IMR-90 (cell line): ENCODE measurements at regions not wholly inside any gene's neighbourhood (a gene's known extent, or its start where the extent isn't known, plus 50 kb on each side); places are given as distances from the start of the nearest gene placed in this dataset.

Experiments
- ATAC-seq: fragments of 200-7000 bp; cut with Tn5 transposase; 2 replicates; pipeline ENCODE4 v1.9.1; 2020; ENCODE audit warnings: low read depth, mild to moderate bottlenecking, moderate library complexity
- BruUV-seq: library from RNA; stranded (reverse); fragments of 400-500 nt; replicated peaks from 2 replicates; lab custom pipeline; 2021; lab: Mats Ljungman, UMichigan
- CTCF ChIA-PET: fragments of 300-600 bp; formaldehyde crosslinking; extraction: SDS; loops from one replicate; lab custom pipeline; 2021; ENCODE audit warnings: antibody characterized with exemption; lab: Yijun Ruan, JAX
- POLR2A ChIA-PET: fragments of 300-600 bp; sonication (Branson Sonifier 250); formaldehyde crosslinking; loops from one replicate; lab custom pipeline; 2022; ENCODE audit warnings: antibody characterized with exemption; ENCODE audit not compliant: unreplicated experiment; lab: Charles Lee
- DNase-seq: peaks from one replicate; pipeline ENCODE4 v3.0.0; 2013
- H2AFZ ChIP-seq: replicated peaks from 2 replicates; pipeline ENCODE3; 2013; ENCODE audit warnings: low read length, mild to moderate bottlenecking; ENCODE audit not compliant: poor library complexity
- H2AK5ac ChIP-seq: 2 replicates; pipeline ENCODE4 v1.6.1; 2013; ENCODE audit warnings: low read depth, low read length, inconsistent platforms
- H2AK9ac ChIP-seq: replicated peaks from 2 replicates; pipeline ENCODE3; 2013; ENCODE audit warnings: mild to moderate bottlenecking, low read depth, low read length, moderate library complexity; ENCODE audit not compliant: poor library complexity
- H2BK120ac ChIP-seq: 2 replicates; pipeline ENCODE4 v1.6.1; 2013; ENCODE audit warnings: low read depth, low read length, inconsistent platforms
- H2BK15ac ChIP-seq: 3 replicates; pipeline ENCODE4 v1.6.1; 2013; ENCODE audit warnings: low read depth, low read length, inconsistent platforms
- H2BK20ac ChIP-seq: 2 replicates; pipeline ENCODE4 v1.6.1; 2013; ENCODE audit warnings: low read depth, mild to moderate bottlenecking, inconsistent platforms, low read length, moderate library complexity
- H2BK5ac ChIP-seq: 2 replicates; pipeline ENCODE4 v1.6.1; 2013; ENCODE audit warnings: mild to moderate bottlenecking, low read depth, low read length, inconsistent platforms; ENCODE audit not compliant: poor library complexity, severe bottlenecking
- H3K14ac ChIP-seq: replicated peaks from 2 replicates; pipeline ENCODE4 v1.6.1; 2013; ENCODE audit warnings: low read depth, low read length, inconsistent platforms
- H3K18ac ChIP-seq: 2 replicates; pipeline ENCODE4 v1.6.1; 2013; ENCODE audit warnings: low read depth, low read length, control low read depth
- H3K23ac ChIP-seq: 2 replicates; pipeline ENCODE4 v1.6.1; 2013; ENCODE audit warnings: low read depth, low read length, inconsistent platforms
- H3K27ac ChIP-seq: 2 replicates; pipeline ENCODE4 v1.5.1; 2013; ENCODE audit warnings: mild to moderate bottlenecking, control low read depth, low read length; ENCODE audit not compliant: insufficient read depth
- H3K27me3 ChIP-seq: 2 replicates; pipeline ENCODE4 v1.6.1; 2013; ENCODE audit warnings: low read length; ENCODE audit not compliant: control insufficient read depth, insufficient read depth
- H3K36me3 ChIP-seq: 2 replicates; pipeline ENCODE4 v1.6.1; 2013; ENCODE audit warnings: low read length, mixed read lengths; ENCODE audit not compliant: control insufficient read depth, insufficient read depth
- H3K4ac ChIP-seq: 2 replicates; pipeline ENCODE4 v1.6.1; 2013; ENCODE audit warnings: low read depth, low read length, inconsistent platforms
- H3K4me1 ChIP-seq: 2 replicates; pipeline ENCODE4 v1.6.1; 2013; ENCODE audit warnings: low read length, mixed read lengths; ENCODE audit not compliant: control insufficient read depth, insufficient read depth
- H3K4me2 ChIP-seq: 2 replicates; pipeline ENCODE4 v1.6.1; 2013; ENCODE audit warnings: low read depth, mild to moderate bottlenecking, control low read depth, low read length, moderate library complexity
- H3K4me3 ChIP-seq: 2 replicates; pipeline ENCODE4 v1.5.1; 2013; ENCODE audit warnings: low read depth, mild to moderate bottlenecking, control low read depth, low read length, moderate library complexity; ENCODE audit not compliant: insufficient read depth
- H3K56ac ChIP-seq: 2 replicates; pipeline ENCODE4 v1.6.1; 2013; ENCODE audit warnings: low read length, inconsistent platforms; ENCODE audit not compliant: insufficient read depth; ENCODE audit errors: extremely low read depth
- H3K79me1 ChIP-seq, 2 experiments: 2 replicates each; pipeline ENCODE4 v1.6.1; 2013; ENCODE audit warnings: low read length in 2 of 2, inconsistent platforms in 1 of 2, low read depth in 1 of 2
- H3K9ac ChIP-seq: 2 replicates; pipeline ENCODE4 v1.6.1; 2013; ENCODE audit warnings: low read depth, low read length, control low read depth
- H3K9me1 ChIP-seq: 2 replicates; pipeline ENCODE4 v1.6.1; 2013; ENCODE audit warnings: low read length, inconsistent platforms; ENCODE audit not compliant: insufficient read depth
- H3K9me3 ChIP-seq: 2 replicates; pipeline ENCODE4 v1.6.1; 2013; ENCODE audit warnings: low read length; ENCODE audit not compliant: control insufficient read depth, insufficient read depth
- H4K20me1 ChIP-seq: 2 replicates; pipeline ENCODE4 v1.6.1; 2013; ENCODE audit warnings: low read length, inconsistent platforms; ENCODE audit not compliant: insufficient read depth
- H4K5ac ChIP-seq: 2 replicates; pipeline ENCODE4 v1.6.1; 2013; ENCODE audit warnings: mild to moderate bottlenecking, low read depth, low read length, control low read depth
- H4K8ac ChIP-seq, 2 experiments: 2 replicates each; pipeline ENCODE4 v1.6.1; 2013; ENCODE audit warnings: low read depth in 2 of 2, low read length in 2 of 2, control low read depth in 1 of 2, inconsistent platforms in 1 of 2
- H4K91ac ChIP-seq: 2 replicates; pipeline ENCODE4 v1.6.1; 2013; ENCODE audit warnings: low read depth, low read length, inconsistent platforms; ENCODE audit not compliant: insufficient read depth
- BHLHE40 ChIP-seq: fragments of 150-350 bp; IDR thresholded peaks from 2 replicates; pipeline ENCODE4 v1.6.1; 2016; ENCODE audit warnings: mild to moderate bottlenecking, low read depth, low read length
- CEBPB ChIP-seq: IDR thresholded peaks from 2 replicates; pipeline ENCODE4 v1.6.1; 2012; ENCODE audit warnings: low read depth, low read length, improper control_type of control experiment
- CHD1 ChIP-seq: IDR thresholded peaks from 2 replicates; pipeline ENCODE4 v1.6.1; 2012; ENCODE audit warnings: low read depth, low read length, improper control_type of control experiment
- CTCF ChIP-seq: conservative IDR thresholded peaks from 2 replicates; pipeline ENCODE4 v1.5.1; 2012; ENCODE audit warnings: mild to moderate bottlenecking, low read depth, low read length, improper control_type of control experiment
- MXI1 ChIP-seq: IDR thresholded peaks from 2 replicates; pipeline ENCODE4 v1.6.1; 2012; ENCODE audit warnings: low read depth, mild to moderate bottlenecking, low read length, moderate library complexity, borderline replicate concordance
- NFE2L2 ChIP-seq: fragments of 150-350 bp; IDR thresholded peaks from 2 replicates; pipeline ENCODE4 v1.6.1; 2016; ENCODE audit warnings: low read depth, mild to moderate bottlenecking, low read length
- POLR2A ChIP-seq: IDR thresholded peaks from 2 replicates; pipeline ENCODE4 v1.6.1; 2012; ENCODE audit warnings: mild to moderate bottlenecking, low read depth, low read length
- RAD21 ChIP-seq: IDR thresholded peaks from 2 replicates; pipeline ENCODE4 v1.6.1; 2012; ENCODE audit warnings: low read length, improper control_type of control experiment
- RFX5 ChIP-seq: IDR thresholded peaks from 2 replicates; pipeline ENCODE4 v1.8.0; 2012; ENCODE audit warnings: low read depth, mild to moderate bottlenecking, low read length, moderate library complexity
- SMC3 ChIP-seq: fragments of 150-350 bp; IDR thresholded peaks from 2 replicates; pipeline ENCODE4 v1.6.1; 2016; ENCODE audit warnings: low read depth, mild to moderate bottlenecking, antibody characterized with exemption, low read length, moderate library complexity
- USF2 ChIP-seq: fragments of 150-350 bp; IDR thresholded peaks from 2 replicates; pipeline ENCODE4 v1.6.1; 2017; ENCODE audit warnings: mild to moderate bottlenecking, antibody characterized with exemption, low read length, low read depth
- WGBS, 2 experiments: methylation state at CpG; one replicate each; pipeline versions ENCODE4 v1.1.5 to v1.1.7; 2013; ENCODE audit warnings: missing lambda C conversion rate in 2 of 2; ENCODE audit not compliant: insufficient read length in 1 of 2; ENCODE audit errors: extremely low coverage in 2 of 2; 5-methylcytosine and 5-hydroxymethylcytosine counted together
- dilution Hi-C: fragments of 300-500 bp; cut with HindIII; formaldehyde crosslinking; loops from one replicate; pipeline ENCODE4 v1.14.3; 2018; ENCODE audit warnings: low sequenced_read_pairs; ENCODE audit not compliant: unreplicated experiment
- in situ Hi-C: fragments of 300-500 bp; cut with MboI; formaldehyde crosslinking; loops from 3 replicates; pipeline ENCODE4 v1.14.3; 2019; ENCODE audit warnings: low sequenced_read_pairs, inconsistent platforms, mixed read lengths
- intact Hi-C: fragments of 100-400 bp; cut with micrococcal nuclease; formaldehyde crosslinking; loops from 2 replicates; pipeline ENCODE4 v1.10.0; 2022

- Histone ChIP-seq H2AFZ (no peak overlapping the region), H3K4ac (no peak overlapping the region), H3K36me3 (no peaks in the 10 kb centered on the region), H3K23ac (no peak overlapping the region), H3K27ac (peak overlapping the region; percentile 46; the same call in 1 of the 2 replicates), H3K27me3 (no peaks in the 10 kb centered on the region), H3K9me3 (no peaks in the 10 kb centered on the region), H3K56ac (no peak overlapping the region), H2BK5ac (no peak overlapping the region), H4K5ac (no peak overlapping the region; the same call in 1 of the 2 replicates), H3K79me1 (no peaks in the 10 kb centered on the region), H2BK20ac (peak overlapping the region; percentile 44; the same call in 1 of the 2 replicates), H3K14ac (no peak overlapping the region), H3K9ac (no peak overlapping the region), H4K20me1 (no peaks in the 10 kb centered on the region), H3K4me2 (peak overlapping the region; percentile 25; the same call in 1 of the 2 replicates), H4K91ac (no peak overlapping the region), H3K4me3 (no peak overlapping the region), H2BK120ac (no peak overlapping the region), H2BK15ac (no peak overlapping the region), H3K4me1 (peaks cover 9% of the 10 kb centered on the region), H3K18ac (no peak overlapping the region), H4K8ac (no peak overlapping the region), H2AK5ac (no peak overlapping the region), H2AK9ac (no peak overlapping the region), H3K9me1 (no peaks in the 10 kb centered on the region; the same call in 1 of the 2 replicates)
- DNase-seq, result peak; percentile 74
- dilution Hi-C loops (no loop called here), intact Hi-C loops (no loop called here), in situ Hi-C loops (no loop called here)
- CTCF ChIA-PET, result no interaction called here
- POLR2A ChIA-PET, result interaction anchor here (0.8 kb wide), 1 partner anchor 10 kb away, joined by 3 read pairs; no protein-coding TSS in a partner anchor
- 33% methylated on average over 1 of the region's 3 CpGs; no CpG with 5 or more reads in 1 of the 2 experiments for WGBS, 2 experiments
- BruUV-seq, result no TSS peak
- no peak for TF ChIP-seq USF2
- no peak for TF ChIP-seq RAD21
- TF ChIP-seq CTCF, result no peak
- TF ChIP-seq SMC3, result no peak
- no peak for TF ChIP-seq POLR2A
- no peak for TF ChIP-seq BHLHE40
- TF ChIP-seq NFE2L2, result no peak
- TF ChIP-seq CHD1, result no peak
- no peak for TF ChIP-seq CEBPB
- TF ChIP-seq RFX5, result no peak
- no peak for TF ChIP-seq MXI1
- peak; percentile 75 for ATAC-seq
Observed at GRCh38 chr5:57539281-57539701, 56.7 kb upstream of the ACTBL2 start.
